Progenitor cell of endocrine pancreas (in vitro differentiated cells): ENCODE measurements at regions not wholly inside any gene's neighbourhood (a gene's known extent, or its start where the extent isn't known, plus 50 kb on each side); places are given as distances from the start of the nearest gene placed in this dataset.

ENCODE experiments used
- DNase-seq: peaks from one replicate; pipeline ENCODE4 v3.0.0; 2021; ENCODE audit warnings: low spot score; ENCODE audit not compliant: unreplicated experiment
- H3K27ac Mint-ChIP-seq: 2 replicates; pipeline ENCODE4 v1.8.0; 2021; ENCODE audit warnings: mild to moderate bottlenecking, moderate library complexity, mixed read lengths
- H3K27me3 Mint-ChIP-seq: 2 replicates; pipeline ENCODE4 v1.8.0; 2021; ENCODE audit warnings: mixed read lengths
- H3K36me3 Mint-ChIP-seq: 2 replicates; pipeline ENCODE4 v1.8.0; 2022; ENCODE audit warnings: mixed read lengths; ENCODE audit not compliant: insufficient read depth
- H3K4me1 Mint-ChIP-seq: 2 replicates; pipeline ENCODE4 v1.8.0; 2021; ENCODE audit warnings: low read depth, mixed read lengths
- H3K4me3 Mint-ChIP-seq: 2 replicates; pipeline ENCODE4 v1.8.0; 2021; ENCODE audit warnings: low read depth, mild to moderate bottlenecking, moderate library complexity, mixed read lengths
- H3K9me3 Mint-ChIP-seq: 2 replicates; pipeline ENCODE4 v1.8.0; 2021; ENCODE audit warnings: low read depth, mixed read lengths
- TF ChIP-seq, protein P1 (sequence below): fragments of 200-600 bp; sonication (generic); IDR thresholded peaks from one replicate; pipeline ENCODE4 v1.5.0; 2021; ENCODE audit warnings: antibody characterized with exemption, mild to moderate bottlenecking; ENCODE audit not compliant: unreplicated experiment

- Mint-ChIP-seq H3K4me1 (peaks cover 6% of the 10 kb centered on the region), H3K27me3 (peaks cover 10% of the 10 kb centered on the region), H3K27ac (no peak overlapping the region), H3K9me3 (peaks cover 3% of the 10 kb centered on the region), H3K36me3 (no peaks in the 10 kb centered on the region), H3K4me3 (no peak overlapping the region)
- DNase-seq: no peak
- TF ChIP-seq, protein P1, sequence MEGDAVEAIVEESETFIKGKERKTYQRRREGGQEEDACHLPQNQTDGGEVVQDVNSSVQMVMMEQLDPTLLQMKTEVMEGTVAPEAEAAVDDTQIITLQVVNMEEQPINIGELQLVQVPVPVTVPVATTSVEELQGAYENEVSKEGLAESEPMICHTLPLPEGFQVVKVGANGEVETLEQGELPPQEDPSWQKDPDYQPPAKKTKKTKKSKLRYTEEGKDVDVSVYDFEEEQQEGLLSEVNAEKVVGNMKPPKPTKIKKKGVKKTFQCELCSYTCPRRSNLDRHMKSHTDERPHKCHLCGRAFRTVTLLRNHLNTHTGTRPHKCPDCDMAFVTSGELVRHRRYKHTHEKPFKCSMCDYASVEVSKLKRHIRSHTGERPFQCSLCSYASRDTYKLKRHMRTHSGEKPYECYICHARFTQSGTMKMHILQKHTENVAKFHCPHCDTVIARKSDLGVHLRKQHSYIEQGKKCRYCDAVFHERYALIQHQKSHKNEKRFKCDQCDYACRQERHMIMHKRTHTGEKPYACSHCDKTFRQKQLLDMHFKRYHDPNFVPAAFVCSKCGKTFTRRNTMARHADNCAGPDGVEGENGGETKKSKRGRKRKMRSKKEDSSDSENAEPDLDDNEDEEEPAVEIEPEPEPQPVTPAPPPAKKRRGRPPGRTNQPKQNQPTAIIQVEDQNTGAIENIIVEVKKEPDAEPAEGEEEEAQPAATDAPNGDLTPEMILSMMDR: no peak
Measured at GRCh38 chr10:85238676-85239075, 910.3 kb downstream of the CCSER2 start.

GRCh38 chr10:85250304-85250703 is 921.9 kb downstream of the CCSER2 start:
- no peak for DNase-seq
- TF ChIP-seq, protein P1: no peak
- Mint-ChIP-seq H3K27ac (no peak overlapping the region), H3K4me1 (peaks cover under 1% of the 10 kb centered on the region), H3K27me3 (peaks cover 63% of the 10 kb centered on the region), H3K4me3 (no peak overlapping the region), H3K9me3 (no peaks in the 10 kb centered on the region), H3K36me3 (no peaks in the 10 kb centered on the region)

- no peaks in the 10 kb centered on the region for H3K36me3 Mint-ChIP-seq
- H3K27ac Mint-ChIP-seq: no peak overlapping the region
- DNase-seq: no peak
- peaks cover 83% of the 10 kb centered on the region for H3K27me3 Mint-ChIP-seq
- TF ChIP-seq, protein P1: no peak
- H3K4me1 Mint-ChIP-seq: peaks cover 4% of the 10 kb centered on the region
- H3K4me3 Mint-ChIP-seq: no peak overlapping the region
- H3K9me3 Mint-ChIP-seq: no peaks in the 10 kb centered on the region
Measured at GRCh38 chr10:85256481-85256880, 928.1 kb downstream of the CCSER2 start.

- Mint-ChIP-seq H3K4me3 (no peak overlapping the region), H3K9me3 (no peaks in the 10 kb centered on the region), H3K27ac (no peak overlapping the region), H3K4me1 (peaks cover 4% of the 10 kb centered on the region), H3K27me3 (peaks cover 51% of the 10 kb centered on the region), H3K36me3 (no peaks in the 10 kb centered on the region)
- no peak for DNase-seq
- TF ChIP-seq, protein P1: no peak
Measured at GRCh38 chr10:85259908-85260307, 931.5 kb downstream of the CCSER2 start.

DNA sequence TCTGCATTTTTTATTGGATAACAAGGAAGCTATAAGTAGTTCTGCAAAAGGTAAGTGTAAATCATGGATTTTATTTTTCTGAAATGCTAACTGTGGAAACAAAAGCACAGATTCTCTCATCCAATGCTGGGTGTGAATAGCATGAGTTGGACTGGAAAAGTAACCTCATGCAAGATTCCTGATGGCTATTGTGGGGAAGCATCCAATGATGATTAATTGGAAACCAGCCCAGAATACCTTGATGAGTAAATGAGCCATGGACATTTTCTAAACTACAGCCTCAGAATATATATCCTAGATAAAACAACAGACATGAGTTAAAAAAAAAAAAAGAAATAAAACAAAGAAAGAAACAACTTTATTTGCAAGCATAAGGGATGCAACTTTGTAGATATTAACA is 934.6 kb downstream of the CCSER2 start:
- Mint-ChIP-seq H3K27ac (no peak overlapping the region), H3K4me3 (no peak overlapping the region), H3K27me3 (peaks cover 29% of the 10 kb centered on the region), H3K9me3 (no peaks in the 10 kb centered on the region), H3K4me1 (no peaks in the 10 kb centered on the region), H3K36me3 (no peaks in the 10 kb centered on the region)
- TF ChIP-seq, protein P1: no peak
- DNase-seq: no peak
